Thoracic aorta (tissue), 2 donors: ENCODE measurements at regions not wholly inside any gene's neighbourhood (a gene's known extent, or its start where the extent isn't known, plus 50 kb on each side); places are given as distances from the start of the nearest gene placed in this dataset.

Experiments used
- ATAC-seq: fragments of 150-250 bp; one replicate; pipeline ENCODE4 v1.8.0; 2017; ENCODE audit warnings: low read depth; ENCODE audit not compliant: insufficient number of reproducible peaks, low FRiP score
- DNase-seq: peaks from one replicate; pipeline ENCODE4 v3.0.0-alpha.2; 2020; ENCODE audit warnings: low spot score
- H3K27ac ChIP-seq, 2 donors: fragments of 200-600 bp; sonication (generic); 1 replicate in 1 of 2; 2 replicates in 1 of 2; pipeline ENCODE4 v1.5.1; 2016; ENCODE audit warnings: mild to moderate bottlenecking in 2 of 2, moderate library complexity in 2 of 2
- H3K27me3 ChIP-seq: fragments of 200-600 bp; sonication (generic); replicated peaks from 2 replicates; pipeline ENCODE4 v1.6.0; 2016; ENCODE audit warnings: mild to moderate bottlenecking; ENCODE audit not compliant: insufficient read depth
- H3K36me3 ChIP-seq: fragments of 200-600 bp; sonication (generic); one replicate; pipeline ENCODE4 v1.5.1; 2016
- H3K4me1 ChIP-seq, 2 donors: fragments of 200-600 bp; sonication (generic); 1 replicate in 1 of 2; 2 replicates in 1 of 2; pipeline versions ENCODE4 v1.5.1 to v1.6.0; 2016; ENCODE audit warnings: low read depth in 2 of 2, mild to moderate bottlenecking in 1 of 2; ENCODE audit not compliant: control insufficient read depth in 1 of 2
- H3K4me3 ChIP-seq: fragments of 200-600 bp; sonication (generic); 2 replicates; pipeline ENCODE4 v1.5.1; 2016; ENCODE audit warnings: mild to moderate bottlenecking
- H3K9me3 ChIP-seq: fragments of 200-600 bp; sonication (generic); 2 replicates; pipeline ENCODE4 v1.5.1; 2016
- TF ChIP-seq, protein P1 (sequence below): fragments of 200-600 bp; sonication (generic); IDR thresholded peaks from one replicate; pipeline ENCODE4 v1.5.1; 2019; ENCODE audit warnings: antibody characterized with exemption

- TF ChIP-seq, protein P1, sequence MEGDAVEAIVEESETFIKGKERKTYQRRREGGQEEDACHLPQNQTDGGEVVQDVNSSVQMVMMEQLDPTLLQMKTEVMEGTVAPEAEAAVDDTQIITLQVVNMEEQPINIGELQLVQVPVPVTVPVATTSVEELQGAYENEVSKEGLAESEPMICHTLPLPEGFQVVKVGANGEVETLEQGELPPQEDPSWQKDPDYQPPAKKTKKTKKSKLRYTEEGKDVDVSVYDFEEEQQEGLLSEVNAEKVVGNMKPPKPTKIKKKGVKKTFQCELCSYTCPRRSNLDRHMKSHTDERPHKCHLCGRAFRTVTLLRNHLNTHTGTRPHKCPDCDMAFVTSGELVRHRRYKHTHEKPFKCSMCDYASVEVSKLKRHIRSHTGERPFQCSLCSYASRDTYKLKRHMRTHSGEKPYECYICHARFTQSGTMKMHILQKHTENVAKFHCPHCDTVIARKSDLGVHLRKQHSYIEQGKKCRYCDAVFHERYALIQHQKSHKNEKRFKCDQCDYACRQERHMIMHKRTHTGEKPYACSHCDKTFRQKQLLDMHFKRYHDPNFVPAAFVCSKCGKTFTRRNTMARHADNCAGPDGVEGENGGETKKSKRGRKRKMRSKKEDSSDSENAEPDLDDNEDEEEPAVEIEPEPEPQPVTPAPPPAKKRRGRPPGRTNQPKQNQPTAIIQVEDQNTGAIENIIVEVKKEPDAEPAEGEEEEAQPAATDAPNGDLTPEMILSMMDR: no peak
- peaks cover 0 to 44% of the 10 kb centered on the region in 2 donors for H3K4me1 ChIP-seq
- H3K36me3 ChIP-seq: no peaks in the 10 kb centered on the region
- no peaks in the 10 kb centered on the region for H3K9me3 ChIP-seq
- H3K4me3 ChIP-seq: no peak overlapping the region
- no peak for ATAC-seq
- no peaks in the 10 kb centered on the region for H3K27me3 ChIP-seq
- no peak overlapping the region for H3K27ac ChIP-seq
- no peak for DNase-seq
Measured at GRCh38 chr14:66380143-66380542, 106.0 kb upstream of the CCDC196 start.

DNA sequence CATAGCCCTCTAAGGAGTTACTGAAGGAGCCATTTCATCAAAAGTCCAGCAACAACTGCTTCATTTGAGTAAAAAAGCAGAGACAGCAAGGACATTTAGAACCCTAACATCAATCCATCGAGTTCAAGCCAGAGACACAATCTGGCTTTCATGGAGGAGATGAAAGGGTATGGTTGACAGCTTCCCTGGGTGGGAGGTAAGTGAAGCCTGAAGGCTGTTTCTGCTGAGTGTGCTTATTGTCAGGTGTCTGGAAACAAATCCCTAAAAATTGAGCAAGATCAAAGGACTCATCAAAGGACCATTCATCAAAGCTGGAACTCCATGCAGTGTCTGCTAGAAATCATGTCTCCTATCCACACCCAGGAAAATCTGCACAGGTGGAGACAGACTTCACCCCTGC lies 104.4 kb upstream of the CCDC196 start:
- peaks cover 0 to 44% of the 10 kb centered on the region in 2 donors for H3K4me1 ChIP-seq
- ATAC-seq: no peak
- no peaks in the 10 kb centered on the region for H3K9me3 ChIP-seq
- no peak overlapping the region for H3K4me3 ChIP-seq
- DNase-seq: no peak
- TF ChIP-seq, protein P1: no peak
- no peaks in the 10 kb centered on the region for H3K27me3 ChIP-seq
- H3K27ac ChIP-seq: no peak overlapping the region
- H3K36me3 ChIP-seq: no peaks in the 10 kb centered on the region

DNA sequence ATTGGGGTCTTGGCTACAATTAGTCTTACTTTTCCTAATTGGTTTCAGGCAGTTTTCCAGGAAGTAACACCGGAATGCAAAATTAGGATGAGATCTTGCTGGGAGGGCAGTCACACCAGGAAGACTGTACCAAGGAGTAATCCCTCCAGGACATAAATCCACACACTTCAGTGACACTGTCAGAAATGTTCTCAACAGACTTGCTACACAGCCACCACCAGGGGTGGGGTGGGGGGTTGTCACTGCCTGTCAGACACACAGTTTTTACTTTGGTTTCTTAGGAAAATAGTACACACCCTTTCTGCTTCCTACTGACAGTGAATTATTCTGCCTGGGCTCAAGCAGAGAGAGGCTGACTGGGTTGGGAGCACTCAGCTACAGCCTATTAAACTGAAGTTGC lies 102.9 kb upstream of the CCDC196 start:
- no peaks in the 10 kb centered on the region for H3K9me3 ChIP-seq
- H3K27me3 ChIP-seq: no peaks in the 10 kb centered on the region
- no peak for ATAC-seq
- peaks cover 0 to 44% of the 10 kb centered on the region in 2 donors for H3K4me1 ChIP-seq
- TF ChIP-seq, protein P1: no peak
- H3K4me3 ChIP-seq: no peak overlapping the region
- H3K36me3 ChIP-seq: no peaks in the 10 kb centered on the region
- no peak for DNase-seq
- H3K27ac ChIP-seq: peak overlapping the region in 1 of 2 donors; percentile 3

DNA sequence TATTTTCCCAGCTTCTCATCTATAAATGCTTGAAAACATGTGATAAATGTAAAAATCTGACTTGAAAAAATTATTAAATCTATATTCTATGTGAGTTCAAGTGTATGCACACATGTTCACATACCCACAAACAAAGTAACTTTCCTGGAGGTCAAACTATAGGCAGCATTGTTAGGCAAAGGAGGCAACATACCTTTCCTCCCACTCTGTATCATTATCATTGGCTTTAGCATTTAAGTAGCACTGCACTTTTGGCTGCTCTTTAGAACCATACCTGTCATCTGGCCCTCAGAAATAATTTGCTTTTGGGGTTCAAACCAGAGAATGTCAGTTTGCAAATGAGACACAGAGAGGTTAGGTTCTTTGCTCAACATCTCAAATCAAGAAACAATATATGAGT lies 102.4 kb upstream of the CCDC196 start:
- Histone ChIP-seq H3K4me1 (peaks cover 0 to 42% of the 10 kb centered on the region in 2 donors), H3K4me3 (no peak overlapping the region), H3K27ac (no peak overlapping the region), H3K27me3 (no peaks in the 10 kb centered on the region), H3K9me3 (no peaks in the 10 kb centered on the region), H3K36me3 (no peaks in the 10 kb centered on the region)
- TF ChIP-seq, protein P1: no peak
- no peak for DNase-seq
- no peak for ATAC-seq

GRCh38 chr14:66388516-66388915 lies 97.7 kb upstream of the CCDC196 start:
- H3K27me3 ChIP-seq: no peaks in the 10 kb centered on the region
- H3K4me3 ChIP-seq: no peak overlapping the region
- H3K27ac ChIP-seq: no peak overlapping the region
- H3K9me3 ChIP-seq: no peaks in the 10 kb centered on the region
- no peak for DNase-seq
- ATAC-seq: no peak
- TF ChIP-seq, protein P1: no peak
- H3K4me1 ChIP-seq: peaks cover 0 to 2% of the 10 kb centered on the region in 2 donors
- no peaks in the 10 kb centered on the region for H3K36me3 ChIP-seq
